Endothelial cell of umbilical vein (primary cell): ENCODE measurements at regions not wholly inside any gene's neighbourhood (a gene's known extent, or its start where the extent isn't known, plus 50 kb on each side); places are given as distances from the start of the nearest gene placed in this dataset.

Source experiments
- BruUV-seq: library from RNA; stranded (reverse); fragments of 400-500 nt; replicated peaks from 2 replicates; lab custom pipeline; 2021; lab: Mats Ljungman, UMichigan
- CTCF ChIA-PET: fragments of 300-600, 350-600 bp; sonication (Branson Sonifier 250); formaldehyde crosslinking; loops from one replicate; lab custom pipeline; 2021; ENCODE audit warnings: antibody characterized with exemption, inconsistent platforms; lab: Charles Lee
- POLR2A ChIA-PET: fragments of 300-600, 350-600 bp; sonication (Branson Sonifier 250); formaldehyde crosslinking; loops from one replicate; lab custom pipeline; 2021; ENCODE audit warnings: antibody characterized with exemption, inconsistent platforms; lab: Charles Lee
- DNase-seq: peaks from one replicate; pipeline ENCODE4 v3.0.0-alpha.2; 2011; ENCODE audit warnings: low read depth, low spot score
- FAIRE-seq: peaks from 2 replicates; lab custom pipeline; 2011; peaks lifted over from hg19 to GRCh38; lab: Jason Lieb, UNC
- H2AFZ ChIP-seq: 2 replicates; pipeline ENCODE4 v1.6.0; 2012; ENCODE audit warnings: low read depth, low read length, control low read depth, inconsistent platforms
- H3K27ac ChIP-seq: 2 replicates; pipeline ENCODE4 v1.5.1; 2011; ENCODE audit warnings: low read depth, mild to moderate bottlenecking, control low read depth, low read length, moderate library complexity; ENCODE audit not compliant: insufficient read depth
- H3K27me3 ChIP-seq, 2 experiments: 2 replicates each; pipeline versions ENCODE4 v1.6.0 to v1.6.1; 2011; ENCODE audit warnings: low read length in 2 of 2, mixed read lengths in 1 of 2; ENCODE audit not compliant: control insufficient read depth in 2 of 2, insufficient read depth in 2 of 2
- H3K36me3 ChIP-seq, 2 experiments: 2 replicates in 1 of 2; 3 replicates in 1 of 2; pipeline ENCODE4 v1.5.1; 2011; ENCODE audit warnings: low read length in 2 of 2, mild to moderate bottlenecking in 1 of 2, moderate library complexity in 1 of 2; ENCODE audit not compliant: control insufficient read depth in 2 of 2, insufficient read depth in 2 of 2; ENCODE audit errors: extremely low read depth in 1 of 2
- H3K4me1 ChIP-seq: 3 replicates; pipeline ENCODE4 v1.5.1; 2011; ENCODE audit warnings: mild to moderate bottlenecking, low read length; ENCODE audit not compliant: control insufficient read depth, insufficient read depth; ENCODE audit errors: extremely low read depth
- H3K4me2 ChIP-seq: 2 replicates; pipeline ENCODE4 v1.6.1; 2011; ENCODE audit warnings: low read length, control low read depth, mixed read lengths; ENCODE audit not compliant: insufficient read depth
- H3K4me3 ChIP-seq, 3 experiments: fragments of 200-600 bp in 1 of 3; sonication (generic), shearing (Covaris generic) in 1 of 3; replicated peaks in 1 of 3; 2 replicates each; pipeline ENCODE4 v1.5.1; 2011 to 2016; ENCODE audit warnings: control low read depth in 3 of 3, low read length in 3 of 3, mild to moderate bottlenecking in 2 of 3, inconsistent platforms in 1 of 3, low read depth in 1 of 3, moderate library complexity in 1 of 3; ENCODE audit not compliant: insufficient read depth in 1 of 3
- H3K79me2 ChIP-seq: 2 replicates; pipeline ENCODE4 v1.6.0; 2012; ENCODE audit warnings: low read length, inconsistent platforms; ENCODE audit not compliant: control insufficient read depth, insufficient read depth
- H3K9ac ChIP-seq: replicated peaks from 2 replicates; pipeline ENCODE3; 2011; ENCODE audit warnings: low read length, control low read depth; ENCODE audit not compliant: insufficient read depth; ENCODE audit errors: extremely low read depth
- H3K9me1 ChIP-seq: replicated peaks from 3 replicates; pipeline ENCODE4 v1.6.0; 2011; ENCODE audit warnings: mild to moderate bottlenecking, low read length; ENCODE audit not compliant: control insufficient read depth, insufficient read depth; ENCODE audit errors: extremely low read depth
- H3K9me3 ChIP-seq: replicated peaks from 2 replicates; pipeline ENCODE4 v1.5.1; 2012; ENCODE audit warnings: low read length, inconsistent platforms; ENCODE audit not compliant: control insufficient read depth, insufficient read depth
- H4K20me1 ChIP-seq: replicated peaks from 2 replicates; pipeline ENCODE3; 2011; ENCODE audit warnings: mild to moderate bottlenecking, low read length; ENCODE audit not compliant: control insufficient read depth, insufficient read depth; ENCODE audit errors: extremely low read depth
- CTCF ChIP-seq, 2 donors: IDR thresholded peaks; 1 replicate in 1 of 2; 2 replicates in 1 of 2; pipeline ENCODE4 v1.5.1; 2011; ENCODE audit warnings: low read length in 2 of 2, mild to moderate bottlenecking in 2 of 2, moderate library complexity in 2 of 2, control low read depth in 1 of 2, inconsistent platforms in 1 of 2, low read depth in 1 of 2; ENCODE audit not compliant: insufficient read depth in 1 of 2; ENCODE audit errors: extremely low read depth in 1 of 2
- EZH2 ChIP-seq: IDR thresholded peaks from 2 replicates; pipeline ENCODE4 v1.6.1; 2012; ENCODE audit warnings: borderline replicate concordance, low read depth, mild to moderate bottlenecking, moderate library complexity, low read length, inconsistent platforms; ENCODE audit not compliant: severe bottlenecking
- FOS ChIP-seq: IDR thresholded peaks from 2 replicates; pipeline ENCODE4 v1.6.1; 2011; ENCODE audit warnings: mild to moderate bottlenecking, low read length, moderate library complexity, borderline replicate concordance; ENCODE audit not compliant: insufficient read depth
- GATA2 ChIP-seq: IDR thresholded peaks from 2 replicates; pipeline ENCODE4 v1.7.0; 2011; ENCODE audit warnings: low read depth, mild to moderate bottlenecking, moderate library complexity, mixed read lengths, low read length; ENCODE audit not compliant: insufficient read length, insufficient read depth
- JUN ChIP-seq: IDR thresholded peaks from 2 replicates; pipeline ENCODE4 v1.6.1; 2011; ENCODE audit warnings: borderline replicate concordance, low read depth; ENCODE audit not compliant: insufficient read length, insufficient read depth
- MAX ChIP-seq: IDR thresholded peaks from 2 replicates; pipeline ENCODE4 v1.6.1; 2011; ENCODE audit not compliant: insufficient read depth, insufficient read length
- MYC ChIP-seq: IDR thresholded peaks from one replicate; pipeline ENCODE4 v1.6.1; 2011; ENCODE audit warnings: mild to moderate bottlenecking, low read depth, low read length
- POLR2A ChIP-seq: IDR thresholded peaks from 2 replicates; pipeline ENCODE4 v1.6.1; 2012; ENCODE audit warnings: low read depth, mild to moderate bottlenecking, control low read depth, low read length
- POLR2AphosphoS5 ChIP-seq: IDR thresholded peaks from 2 replicates; pipeline ENCODE4 v1.6.1; 2012; ENCODE audit warnings: low read depth, mild to moderate bottlenecking, control low read depth, low read length, moderate library complexity; ENCODE audit not compliant: insufficient read depth
- dilution Hi-C: fragments of 300-500 bp; cut with MboI; formaldehyde crosslinking; loops from one replicate; pipeline ENCODE4 v1.15.0; 2019; ENCODE audit warnings: low sequenced_read_pairs; ENCODE audit not compliant: extremely low pct_ligation_motif_present
- intact Hi-C: fragments of 100-400 bp; cut with micrococcal nuclease; formaldehyde crosslinking; loops from one replicate; pipeline ENCODE4 v1.10.0; 2022

GRCh38 chr2:59702026-59702425 lies 851.4 kb downstream of the BCL11A start:
- Histone ChIP-seq H3K27me3 (no peaks in the 10 kb centered on the region), H3K79me2 (no peaks in the 10 kb centered on the region), H3K4me2 (no peak overlapping the region), H3K9me3 (no peaks in the 10 kb centered on the region), H3K27ac (no peak overlapping the region), H3K9me1 (no peaks in the 10 kb centered on the region), H3K36me3 (no peaks in the 10 kb centered on the region), H3K4me1 (no peaks in the 10 kb centered on the region), H4K20me1 (no peaks in the 10 kb centered on the region), H3K4me3 (no peak overlapping the region), H2AFZ (no peak overlapping the region), H3K9ac (no peak overlapping the region)
- FAIRE-seq (no peak), DNase-seq (no peak)
- TF ChIP-seq JUN = no peak
- TF ChIP-seq MAX = no peak
- no peak for TF ChIP-seq FOS
- TF ChIP-seq CTCF (IDR thresholded peaks at IDR 0.05; ENCODE audit: extremely low read depth in 1 of 2, insufficient read depth in 1 of 2, low read depth in 1 of 2, low read length in 2 of 2) = no peak
- TF ChIP-seq EZH2 = no peak
- TF ChIP-seq MYC = no peak
- TF ChIP-seq GATA2 = no peak
- TF ChIP-seq POLR2A = no peak
- TF ChIP-seq POLR2AphosphoS5 = no peak
- CTCF ChIA-PET = no interaction called here
- no TSS peak for BruUV-seq
- POLR2A ChIA-PET = no interaction called here
- dilution Hi-C loops (no loop called here), intact Hi-C loops (no loop called here)
